Medulla oblongata (tissue), 1 donor: ENCODE measurements at regions not wholly inside any gene's neighbourhood (a gene's known extent, or its start where the extent isn't known, plus 50 kb on each side); places are given as distances from the start of the nearest gene placed in this dataset.

Source experiments
- DNase-seq: peaks from one replicate; pipeline ENCODE4 v3.0.0-alpha.2; 2015; ENCODE audit errors: extremely low spot score

- DNase-seq = no peak
These were observed 1761.0 kb downstream of the STIM2 start for GRCh38 chr4:28621591-28621990.

- no peak for DNase-seq
These were observed 1776.3 kb downstream of the STIM2 start for GRCh38 chr4:28636971-28637370.

GRCh38 chr4:28639747-28640146 lies 1779.1 kb downstream of the STIM2 start:
- DNase-seq = no peak

- DNase-seq = no peak
These were observed 1794.0 kb downstream of the STIM2 start for GRCh38 chr4:28654618-28655017.

GRCh38 chr4:28665306-28665705 lies 1804.7 kb downstream of the STIM2 start:
- DNase-seq = no peak

GRCh38 chr4:28675582-28675981 lies 1814.9 kb downstream of the STIM2 start:
- no peak for DNase-seq

GRCh38 chr4:28677808-28678207 lies 1817.2 kb downstream of the STIM2 start:
- no peak for DNase-seq

- no peak for DNase-seq
These were observed 1822.2 kb downstream of the STIM2 start for GRCh38 chr4:28682847-28683246.

- DNase-seq = peak; percentile 65
These were observed 1826.0 kb downstream of the STIM2 start for GRCh38 chr4:28686618-28687017.

GRCh38 chr4:28690890-28691289 lies 1830.2 kb downstream of the STIM2 start:
- no peak for DNase-seq

- no peak for DNase-seq
These were observed 1841.9 kb downstream of the STIM2 start for GRCh38 chr4:28702571-28702970.

GRCh38 chr4:28709891-28710290 lies 1849.2 kb downstream of the STIM2 start:
- no peak for DNase-seq

GRCh38 chr4:28723371-28723770 lies 1862.7 kb downstream of the STIM2 start:
- DNase-seq = no peak

GRCh38 chr4:28724239-28724638 lies 1863.6 kb downstream of the STIM2 start:
- DNase-seq = no peak

- DNase-seq = no peak
These were observed 1869.7 kb downstream of the STIM2 start for GRCh38 chr4:28730304-28730703.

- DNase-seq = no peak
These were observed 1883.4 kb downstream of the STIM2 start for GRCh38 chr4:28744066-28744465.

GRCh38 chr4:28754376-28754775 lies 1893.7 kb downstream of the STIM2 start:
- no peak for DNase-seq

GRCh38 chr4:28755081-28755480 lies 1894.4 kb downstream of the STIM2 start:
- DNase-seq = no peak

- no peak for DNase-seq
These were observed 1898.4 kb downstream of the STIM2 start for GRCh38 chr4:28759064-28759463.

- no peak for DNase-seq
These were observed 1899.4 kb downstream of the STIM2 start for GRCh38 chr4:28760003-28760402.

GRCh38 chr4:28772066-28772465 lies 1911.4 kb downstream of the STIM2 start:
- no peak for DNase-seq

GRCh38 chr4:28772788-28773187 lies 1912.1 kb downstream of the STIM2 start:
- DNase-seq = no peak

GRCh38 chr4:28774344-28774743 lies 1913.7 kb downstream of the STIM2 start:
- DNase-seq = no peak

GRCh38 chr4:28776004-28776403 lies 1915.4 kb downstream of the STIM2 start:
- no peak for DNase-seq

GRCh38 chr4:28784188-28784587 lies 1923.5 kb downstream of the STIM2 start:
- no peak for DNase-seq
